ENCODE measurements at regions not wholly inside any gene's neighbourhood (a gene's known extent, or its start where the extent isn't known, plus 50 kb on each side); places are given as distances from the start of the nearest gene placed in this dataset.

DNA sequence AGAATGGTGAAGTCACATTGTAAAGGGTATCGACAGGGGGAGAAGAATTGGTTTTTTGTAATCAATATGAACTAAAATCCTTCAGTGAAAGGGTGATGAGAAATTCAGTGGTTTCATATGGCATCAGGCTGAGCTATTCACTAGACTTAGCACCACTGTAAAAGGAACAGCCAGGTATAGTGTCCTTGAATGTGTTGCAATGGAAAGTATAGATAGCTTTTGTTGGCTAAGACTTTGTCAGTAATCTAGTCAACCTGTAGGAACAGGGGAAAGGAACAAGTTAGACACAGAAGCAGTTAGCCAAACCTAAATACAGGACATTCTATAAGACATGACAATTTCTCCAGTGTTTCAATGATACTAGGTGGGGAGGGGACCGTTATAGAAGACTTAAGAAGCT is 172.6 kb upstream of the MOCS1 start:
- no peaks in the 10 kb centered on the region for H3K27me3 ChIP-seq (replicated peaks; ENCODE audit: insufficient read depth)
- H3K4me1 ChIP-seq (replicated peaks), result no peaks in the 10 kb centered on the region
- intact Hi-C loops (cut with DNase I), result no loop called here
- no peak for DNase-seq (ENCODE audit: low spot score)
- TF ChIP-seq, protein P1, sequence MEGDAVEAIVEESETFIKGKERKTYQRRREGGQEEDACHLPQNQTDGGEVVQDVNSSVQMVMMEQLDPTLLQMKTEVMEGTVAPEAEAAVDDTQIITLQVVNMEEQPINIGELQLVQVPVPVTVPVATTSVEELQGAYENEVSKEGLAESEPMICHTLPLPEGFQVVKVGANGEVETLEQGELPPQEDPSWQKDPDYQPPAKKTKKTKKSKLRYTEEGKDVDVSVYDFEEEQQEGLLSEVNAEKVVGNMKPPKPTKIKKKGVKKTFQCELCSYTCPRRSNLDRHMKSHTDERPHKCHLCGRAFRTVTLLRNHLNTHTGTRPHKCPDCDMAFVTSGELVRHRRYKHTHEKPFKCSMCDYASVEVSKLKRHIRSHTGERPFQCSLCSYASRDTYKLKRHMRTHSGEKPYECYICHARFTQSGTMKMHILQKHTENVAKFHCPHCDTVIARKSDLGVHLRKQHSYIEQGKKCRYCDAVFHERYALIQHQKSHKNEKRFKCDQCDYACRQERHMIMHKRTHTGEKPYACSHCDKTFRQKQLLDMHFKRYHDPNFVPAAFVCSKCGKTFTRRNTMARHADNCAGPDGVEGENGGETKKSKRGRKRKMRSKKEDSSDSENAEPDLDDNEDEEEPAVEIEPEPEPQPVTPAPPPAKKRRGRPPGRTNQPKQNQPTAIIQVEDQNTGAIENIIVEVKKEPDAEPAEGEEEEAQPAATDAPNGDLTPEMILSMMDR (IDR thresholded peaks at IDR 0.05), result no peak
- TF ChIP-seq POLR2AphosphoS5 (IDR thresholded peaks at IDR 0.05) (no peak), POLR2A (IDR thresholded peaks at IDR 0.05) (no peak)
- H3K27ac ChIP-seq, result no peak overlapping the region
- 78% methylated on average over 2 of the region's 2 CpGs for WGBS
- H3K4me3 ChIP-seq, result no peak overlapping the region
- no peaks in the 10 kb centered on the region for H3K9me3 ChIP-seq
- no peaks in the 10 kb centered on the region for H3K36me3 ChIP-seq

DNA sequence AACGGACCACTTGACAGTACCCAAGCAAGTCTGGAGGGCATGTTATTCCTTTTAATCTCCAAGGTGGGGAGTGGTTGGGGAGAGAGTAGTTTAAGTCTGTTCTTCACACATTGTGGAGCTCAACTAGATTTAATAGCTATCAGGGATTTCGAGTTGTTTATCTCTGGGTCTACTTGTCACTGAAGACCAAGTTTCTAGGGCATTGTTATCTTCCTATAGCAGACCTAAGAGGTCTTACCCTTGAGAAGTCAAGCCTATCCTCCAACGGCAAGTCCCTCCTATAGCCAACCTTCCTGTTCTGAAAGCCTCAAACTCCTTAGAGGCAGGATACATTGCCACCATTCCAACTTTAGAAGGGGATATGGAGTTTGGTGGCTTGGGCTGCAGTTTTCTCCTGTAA is 164.5 kb upstream of the MOCS1 start:
- no peak for DNase-seq (ENCODE audit: low spot score)
- TF ChIP-seq POLR2AphosphoS5 (IDR thresholded peaks at IDR 0.05), result no peak
- TF ChIP-seq, protein P1 (IDR thresholded peaks at IDR 0.05), result no peak
- TF ChIP-seq POLR2A (IDR thresholded peaks at IDR 0.05), result no peak
- intact Hi-C loops (cut with DNase I), result no loop called here
- no peaks in the 10 kb centered on the region for H3K9me3 ChIP-seq
- no peak overlapping the region for H3K4me3 ChIP-seq
- H3K27ac ChIP-seq, result no peak overlapping the region
- H3K4me1 ChIP-seq (replicated peaks), result no peaks in the 10 kb centered on the region
- H3K36me3 ChIP-seq, result no peaks in the 10 kb centered on the region
- 81% methylated on average over 3 of the region's 3 CpGs for WGBS
- H3K27me3 ChIP-seq (replicated peaks; ENCODE audit: insufficient read depth), result no peaks in the 10 kb centered on the region

DNA sequence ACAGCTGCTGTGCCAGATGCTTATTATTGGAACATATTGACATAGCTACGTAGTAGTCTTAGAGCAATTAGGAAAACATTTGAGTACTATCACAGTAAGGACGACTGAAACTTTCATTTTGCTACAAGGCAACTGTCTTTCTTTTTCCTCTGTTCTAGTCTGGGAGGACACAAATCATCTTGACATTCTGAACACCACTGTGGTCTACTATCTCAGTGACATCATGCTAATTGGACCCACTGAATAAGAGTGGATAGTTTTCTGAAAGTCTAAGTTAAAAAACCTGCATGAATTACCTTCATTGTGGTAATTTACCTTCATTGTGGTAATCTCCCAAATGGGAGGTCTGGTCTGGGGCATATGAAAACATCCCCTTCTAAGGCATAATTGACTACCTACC is 163.3 kb upstream of the MOCS1 start:
- WGBS, result 62% methylated on average over 2 of the region's 2 CpGs
- Histone ChIP-seq H3K36me3 (no peaks in the 10 kb centered on the region), H3K27ac (no peak overlapping the region), H3K9me3 (no peaks in the 10 kb centered on the region), H3K27me3 (replicated peaks; ENCODE audit: insufficient read depth) (no peaks in the 10 kb centered on the region), H3K4me1 (replicated peaks) (no peaks in the 10 kb centered on the region), H3K4me3 (no peak overlapping the region)
- intact Hi-C loops (cut with DNase I), result no loop called here
- no peak for DNase-seq (ENCODE audit: low spot score)
- TF ChIP-seq POLR2A (IDR thresholded peaks at IDR 0.05) (no peak), POLR2AphosphoS5 (IDR thresholded peaks at IDR 0.05) (no peak)
- TF ChIP-seq, protein P1 (IDR thresholded peaks at IDR 0.05), result no peak

DNA sequence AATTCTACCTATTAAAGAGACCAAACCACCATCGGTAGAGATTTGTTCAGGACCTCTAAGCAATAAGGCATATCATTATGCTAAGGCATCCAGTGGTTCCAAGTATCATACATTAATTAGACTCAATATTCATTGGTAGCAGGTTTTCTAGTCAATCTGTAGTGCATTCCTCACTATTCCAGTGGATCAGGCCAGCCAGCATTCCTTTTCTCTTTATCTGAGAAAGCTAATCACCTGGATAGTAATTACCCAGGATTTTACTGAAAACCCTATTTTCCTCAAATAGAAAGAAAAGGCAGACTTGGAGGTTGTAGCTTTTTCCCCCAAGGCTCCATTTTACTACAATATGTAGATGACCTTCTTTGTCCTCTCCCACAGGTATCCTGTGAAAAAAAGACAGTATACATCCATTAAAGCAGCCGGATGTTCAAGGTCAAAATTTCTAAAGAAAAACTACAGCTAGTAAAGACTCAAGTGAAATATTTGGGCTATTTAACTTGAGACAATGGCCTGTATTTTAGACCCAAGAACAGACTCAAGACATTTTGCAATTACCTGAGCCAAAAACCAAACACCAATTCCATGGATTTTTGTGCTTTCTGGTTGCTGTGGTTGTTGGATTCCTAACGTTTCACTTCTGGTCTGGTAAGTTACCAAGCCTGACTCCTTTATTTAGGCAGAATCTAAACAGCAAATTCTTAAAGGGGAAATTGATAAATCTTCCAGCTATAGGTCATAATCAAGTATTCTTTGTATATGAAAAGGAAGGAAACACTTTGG is 149.1 kb upstream of the MOCS1 start:
- intact Hi-C loops (cut with DNase I), result no loop called here
- 78% methylated on average over 3 of the region's 3 CpGs for whole genome bisulfite sequencing

More for the DNA sequence above, 149.1 kb upstream of the MOCS1 start:
- Histone ChIP-seq H3K27ac (no peak overlapping the region), H3K27me3 (replicated peaks; ENCODE audit: insufficient read depth) (no peaks in the 10 kb centered on the region), H3K9me3 (no peaks in the 10 kb centered on the region), H3K36me3 (no peaks in the 10 kb centered on the region), H3K4me3 (no peak overlapping the region), H3K4me1 (replicated peaks) (no peaks in the 10 kb centered on the region)
- no peak for TF ChIP-seq POLR2AphosphoS5 (IDR thresholded peaks at IDR 0.05)
- no peak for TF ChIP-seq POLR2A (IDR thresholded peaks at IDR 0.05)
- TF ChIP-seq, protein P1 (IDR thresholded peaks at IDR 0.05), result no peak
- no peak for DNase-seq (ENCODE audit: low spot score)
